IMR-90 (cell line): ENCODE measurements at regions not wholly inside any gene's neighbourhood (a gene's known extent, or its start where the extent isn't known, plus 50 kb on each side); places are given as distances from the start of the nearest gene placed in this dataset.

Experiments used
- ATAC-seq: fragments of 200-7000 bp; cut with Tn5 transposase; 2 replicates; pipeline ENCODE4 v1.9.1; 2020; ENCODE audit warnings: low read depth, mild to moderate bottlenecking, moderate library complexity
- BruUV-seq: library from RNA; stranded (reverse); fragments of 400-500 nt; replicated peaks from 2 replicates; lab custom pipeline; 2021; lab: Mats Ljungman, UMichigan
- CTCF ChIA-PET: fragments of 300-600 bp; formaldehyde crosslinking; extraction: SDS; loops from one replicate; lab custom pipeline; 2021; ENCODE audit warnings: antibody characterized with exemption; lab: Yijun Ruan, JAX
- POLR2A ChIA-PET: fragments of 300-600 bp; sonication (Branson Sonifier 250); formaldehyde crosslinking; loops from one replicate; lab custom pipeline; 2022; ENCODE audit warnings: antibody characterized with exemption; ENCODE audit not compliant: unreplicated experiment; lab: Charles Lee
- DNase-seq: peaks from one replicate; pipeline ENCODE4 v3.0.0; 2013
- H2AFZ ChIP-seq: replicated peaks from 2 replicates; pipeline ENCODE3; 2013; ENCODE audit warnings: low read length, mild to moderate bottlenecking; ENCODE audit not compliant: poor library complexity
- H2AK5ac ChIP-seq: 2 replicates; pipeline ENCODE4 v1.6.1; 2013; ENCODE audit warnings: low read depth, low read length, inconsistent platforms
- H2AK9ac ChIP-seq: replicated peaks from 2 replicates; pipeline ENCODE3; 2013; ENCODE audit warnings: mild to moderate bottlenecking, low read depth, low read length, moderate library complexity; ENCODE audit not compliant: poor library complexity
- H2BK120ac ChIP-seq: 2 replicates; pipeline ENCODE4 v1.6.1; 2013; ENCODE audit warnings: low read depth, low read length, inconsistent platforms
- H2BK15ac ChIP-seq: 3 replicates; pipeline ENCODE4 v1.6.1; 2013; ENCODE audit warnings: low read depth, low read length, inconsistent platforms
- H2BK20ac ChIP-seq: 2 replicates; pipeline ENCODE4 v1.6.1; 2013; ENCODE audit warnings: low read depth, mild to moderate bottlenecking, inconsistent platforms, low read length, moderate library complexity
- H2BK5ac ChIP-seq: 2 replicates; pipeline ENCODE4 v1.6.1; 2013; ENCODE audit warnings: mild to moderate bottlenecking, low read depth, low read length, inconsistent platforms; ENCODE audit not compliant: poor library complexity, severe bottlenecking
- H3K14ac ChIP-seq: replicated peaks from 2 replicates; pipeline ENCODE4 v1.6.1; 2013; ENCODE audit warnings: low read depth, low read length, inconsistent platforms
- H3K18ac ChIP-seq: 2 replicates; pipeline ENCODE4 v1.6.1; 2013; ENCODE audit warnings: low read depth, low read length, control low read depth
- H3K23ac ChIP-seq: 2 replicates; pipeline ENCODE4 v1.6.1; 2013; ENCODE audit warnings: low read depth, low read length, inconsistent platforms
- H3K27ac ChIP-seq: 2 replicates; pipeline ENCODE4 v1.5.1; 2013; ENCODE audit warnings: mild to moderate bottlenecking, control low read depth, low read length; ENCODE audit not compliant: insufficient read depth
- H3K27me3 ChIP-seq: 2 replicates; pipeline ENCODE4 v1.6.1; 2013; ENCODE audit warnings: low read length; ENCODE audit not compliant: control insufficient read depth, insufficient read depth
- H3K36me3 ChIP-seq: 2 replicates; pipeline ENCODE4 v1.6.1; 2013; ENCODE audit warnings: low read length, mixed read lengths; ENCODE audit not compliant: control insufficient read depth, insufficient read depth
- H3K4ac ChIP-seq: 2 replicates; pipeline ENCODE4 v1.6.1; 2013; ENCODE audit warnings: low read depth, low read length, inconsistent platforms
- H3K4me1 ChIP-seq: 2 replicates; pipeline ENCODE4 v1.6.1; 2013; ENCODE audit warnings: low read length, mixed read lengths; ENCODE audit not compliant: control insufficient read depth, insufficient read depth
- H3K4me2 ChIP-seq: 2 replicates; pipeline ENCODE4 v1.6.1; 2013; ENCODE audit warnings: low read depth, mild to moderate bottlenecking, control low read depth, low read length, moderate library complexity
- H3K4me3 ChIP-seq: 2 replicates; pipeline ENCODE4 v1.5.1; 2013; ENCODE audit warnings: low read depth, mild to moderate bottlenecking, control low read depth, low read length, moderate library complexity; ENCODE audit not compliant: insufficient read depth
- H3K56ac ChIP-seq: 2 replicates; pipeline ENCODE4 v1.6.1; 2013; ENCODE audit warnings: low read length, inconsistent platforms; ENCODE audit not compliant: insufficient read depth; ENCODE audit errors: extremely low read depth
- H3K79me1 ChIP-seq, 2 experiments: 2 replicates each; pipeline ENCODE4 v1.6.1; 2013; ENCODE audit warnings: low read length in 2 of 2, inconsistent platforms in 1 of 2, low read depth in 1 of 2
- H3K9ac ChIP-seq: 2 replicates; pipeline ENCODE4 v1.6.1; 2013; ENCODE audit warnings: low read depth, low read length, control low read depth
- H3K9me1 ChIP-seq: 2 replicates; pipeline ENCODE4 v1.6.1; 2013; ENCODE audit warnings: low read length, inconsistent platforms; ENCODE audit not compliant: insufficient read depth
- H3K9me3 ChIP-seq: 2 replicates; pipeline ENCODE4 v1.6.1; 2013; ENCODE audit warnings: low read length; ENCODE audit not compliant: control insufficient read depth, insufficient read depth
- H4K20me1 ChIP-seq: 2 replicates; pipeline ENCODE4 v1.6.1; 2013; ENCODE audit warnings: low read length, inconsistent platforms; ENCODE audit not compliant: insufficient read depth
- H4K5ac ChIP-seq: 2 replicates; pipeline ENCODE4 v1.6.1; 2013; ENCODE audit warnings: mild to moderate bottlenecking, low read depth, low read length, control low read depth
- H4K8ac ChIP-seq, 2 experiments: 2 replicates each; pipeline ENCODE4 v1.6.1; 2013; ENCODE audit warnings: low read depth in 2 of 2, low read length in 2 of 2, control low read depth in 1 of 2, inconsistent platforms in 1 of 2
- H4K91ac ChIP-seq: 2 replicates; pipeline ENCODE4 v1.6.1; 2013; ENCODE audit warnings: low read depth, low read length, inconsistent platforms; ENCODE audit not compliant: insufficient read depth
- FOS ChIP-seq: fragments of 150-350 bp; IDR thresholded peaks from 2 replicates; pipeline ENCODE4 v1.6.1; 2016; ENCODE audit warnings: low read depth, low read length
- MAFK ChIP-seq: IDR thresholded peaks from 2 replicates; pipeline ENCODE4 v1.6.1; 2012; ENCODE audit warnings: low read depth, low read length, improper control_type of control experiment
- MXI1 ChIP-seq: IDR thresholded peaks from 2 replicates; pipeline ENCODE4 v1.6.1; 2012; ENCODE audit warnings: low read depth, mild to moderate bottlenecking, low read length, moderate library complexity, borderline replicate concordance
- POLR2A ChIP-seq: IDR thresholded peaks from 2 replicates; pipeline ENCODE4 v1.6.1; 2012; ENCODE audit warnings: mild to moderate bottlenecking, low read depth, low read length
- whole genome bisulfite sequencing, 2 experiments: methylation state at CpG; one replicate each; pipeline versions ENCODE4 v1.1.5 to v1.1.7; 2013; ENCODE audit warnings: missing lambda C conversion rate in 2 of 2; ENCODE audit not compliant: insufficient read length in 1 of 2; ENCODE audit errors: extremely low coverage in 2 of 2; 5-methylcytosine and 5-hydroxymethylcytosine counted together
- dilution Hi-C: fragments of 300-500 bp; cut with HindIII; formaldehyde crosslinking; loops from one replicate; pipeline ENCODE4 v1.14.3; 2018; ENCODE audit warnings: low sequenced_read_pairs; ENCODE audit not compliant: unreplicated experiment
- in situ Hi-C: fragments of 300-500 bp; cut with MboI; formaldehyde crosslinking; loops from 3 replicates; pipeline ENCODE4 v1.14.3; 2019; ENCODE audit warnings: low sequenced_read_pairs, inconsistent platforms, mixed read lengths
- intact Hi-C: fragments of 100-400 bp; cut with micrococcal nuclease; formaldehyde crosslinking; loops from 2 replicates; pipeline ENCODE4 v1.10.0; 2022
- TF ChIP-seq, protein P1 (sequence below): conservative IDR thresholded peaks from 2 replicates; pipeline ENCODE4 v1.5.1; 2012; ENCODE audit warnings: mild to moderate bottlenecking, low read depth, low read length, improper control_type of control experiment

DNA sequence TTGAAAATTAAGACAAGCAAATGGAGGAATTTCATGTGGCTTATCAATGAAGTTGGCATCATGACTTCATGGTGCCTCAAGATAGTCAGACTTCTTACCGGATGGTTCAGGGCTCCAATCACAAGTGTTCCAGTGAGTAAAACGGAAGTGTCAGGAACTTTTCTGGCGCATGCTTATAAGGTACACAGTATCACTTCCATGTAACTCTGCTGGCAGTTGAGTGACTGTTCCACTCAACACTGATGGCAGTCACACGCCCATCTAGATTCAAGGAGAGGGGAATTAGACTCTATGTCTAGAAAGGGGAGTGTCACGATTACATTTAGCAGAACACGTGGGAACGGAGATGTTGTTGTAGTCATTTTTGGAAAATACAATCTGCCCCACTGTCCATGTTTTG, 114.3 kb downstream of the KCTD15 start:
- intact Hi-C loops = no loop called here
- no peak overlapping the region for H3K4ac ChIP-seq
- H3K18ac ChIP-seq = no peak overlapping the region
- whole genome bisulfite sequencing, 2 experiments = no CpG with 5 or more reads among the region's 7 CpGs
- H3K4me3 ChIP-seq = no peak overlapping the region
- H3K9me1 ChIP-seq = no peaks in the 10 kb centered on the region
- no peak overlapping the region for H2AFZ ChIP-seq
- H2BK120ac ChIP-seq = no peak overlapping the region
- dilution Hi-C loops = no loop called here
- no peak overlapping the region for H2BK20ac ChIP-seq
- no peak overlapping the region for H2AK9ac ChIP-seq
- H3K9me3 ChIP-seq = no peaks in the 10 kb centered on the region
- H3K4me2 ChIP-seq = no peak overlapping the region
- no peak overlapping the region for H3K27ac ChIP-seq
- ChIA-PET POLR2A (no interaction called here), CTCF (no interaction called here)
- no peak overlapping the region for H3K23ac ChIP-seq
- TF ChIP-seq, protein P1, sequence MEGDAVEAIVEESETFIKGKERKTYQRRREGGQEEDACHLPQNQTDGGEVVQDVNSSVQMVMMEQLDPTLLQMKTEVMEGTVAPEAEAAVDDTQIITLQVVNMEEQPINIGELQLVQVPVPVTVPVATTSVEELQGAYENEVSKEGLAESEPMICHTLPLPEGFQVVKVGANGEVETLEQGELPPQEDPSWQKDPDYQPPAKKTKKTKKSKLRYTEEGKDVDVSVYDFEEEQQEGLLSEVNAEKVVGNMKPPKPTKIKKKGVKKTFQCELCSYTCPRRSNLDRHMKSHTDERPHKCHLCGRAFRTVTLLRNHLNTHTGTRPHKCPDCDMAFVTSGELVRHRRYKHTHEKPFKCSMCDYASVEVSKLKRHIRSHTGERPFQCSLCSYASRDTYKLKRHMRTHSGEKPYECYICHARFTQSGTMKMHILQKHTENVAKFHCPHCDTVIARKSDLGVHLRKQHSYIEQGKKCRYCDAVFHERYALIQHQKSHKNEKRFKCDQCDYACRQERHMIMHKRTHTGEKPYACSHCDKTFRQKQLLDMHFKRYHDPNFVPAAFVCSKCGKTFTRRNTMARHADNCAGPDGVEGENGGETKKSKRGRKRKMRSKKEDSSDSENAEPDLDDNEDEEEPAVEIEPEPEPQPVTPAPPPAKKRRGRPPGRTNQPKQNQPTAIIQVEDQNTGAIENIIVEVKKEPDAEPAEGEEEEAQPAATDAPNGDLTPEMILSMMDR = no peak
- TF ChIP-seq FOS = no peak
- TF ChIP-seq MXI1 = no peak
- no peak for TF ChIP-seq MAFK
- no peak for TF ChIP-seq POLR2A
- H3K56ac ChIP-seq = no peak overlapping the region
- H4K91ac ChIP-seq = no peak overlapping the region
- H3K79me1 ChIP-seq = no peaks in the 10 kb centered on the region
- no peak for DNase-seq
- ATAC-seq = no peak
- H2BK5ac ChIP-seq = no peak overlapping the region
- no peaks in the 10 kb centered on the region for H3K4me1 ChIP-seq
- no peak overlapping the region for H3K14ac ChIP-seq
- H4K5ac ChIP-seq = no peak overlapping the region
- H3K9ac ChIP-seq = no peak overlapping the region
- H4K8ac ChIP-seq = no peak overlapping the region
- in situ Hi-C loops = no loop called here
- no TSS peak for BruUV-seq
- H3K36me3 ChIP-seq = no peaks in the 10 kb centered on the region
- no peak overlapping the region for H2BK15ac ChIP-seq
- no peaks in the 10 kb centered on the region for H4K20me1 ChIP-seq
- no peak overlapping the region for H2AK5ac ChIP-seq
- peaks cover 16% of the 10 kb centered on the region for H3K27me3 ChIP-seq
